ENCODE measurements at regions not wholly inside any gene's neighbourhood (a gene's known extent, or its start where the extent isn't known, plus 50 kb on each side); places are given as distances from the start of the nearest gene placed in this dataset.

- no peak overlapping the region for H3K9ac ChIP-seq
- H3K4me3 ChIP-seq (ENCODE audit: low read depth in 2 of 2, low read length in 1 of 2), result no peak overlapping the region
- H3K79me2 ChIP-seq (ENCODE audit: insufficient read depth), result no peaks in the 10 kb centered on the region
- WGBS (ENCODE audit: low lambda C conversion rate), result 8% methylated on average over 1 of the region's 4 CpGs
- no peak for DNase-seq
- no peaks in the 10 kb centered on the region for H3F3A ChIP-seq (replicated peaks; ENCODE audit: insufficient read depth)
- H3K9me3 ChIP-seq, result no peaks in the 10 kb centered on the region
- ChIA-PET POLR2A (no interaction called here), CTCF (no interaction called here)
- no peaks in the 10 kb centered on the region for H4K20me1 ChIP-seq (ENCODE audit: insufficient read depth)
- H3K4me2 ChIP-seq, result no peak overlapping the region
- no peaks in the 10 kb centered on the region for H3K36me3 ChIP-seq (replicated peaks in 1 of 2; ENCODE audit: control insufficient read depth in 1 of 2, insufficient read depth in 2 of 2, low read length in 1 of 2)
- H3K4me1 ChIP-seq (ENCODE audit: control insufficient read depth in 1 of 2, insufficient read depth in 2 of 2, low read depth in 1 of 2, low read length in 1 of 2), result no peaks in the 10 kb centered on the region
- H3K27me3 ChIP-seq (ENCODE audit: insufficient read depth), result no peaks in the 10 kb centered on the region
- no peak overlapping the region for H3K27ac ChIP-seq (ENCODE audit: low read depth in 2 of 2, low read length in 1 of 2)
- no peaks in the 10 kb centered on the region for H3K9me2 ChIP-seq
- no peak overlapping the region for H2AFZ ChIP-seq (ENCODE audit: low read depth)
- TF ChIP-seq CHD2 (IDR thresholded peaks at IDR 0.05; ENCODE audit: low read length, partially characterized antibody), result no peak
- TF ChIP-seq ELF1 (IDR thresholded peaks at IDR 0.05), result no peak
- TF ChIP-seq EZH2phosphoT487 (IDR thresholded peaks at IDR 0.05; ENCODE audit: borderline replicate concordance, low read depth), result no peak
- TF ChIP-seq TAF1 (IDR thresholded peaks at IDR 0.05; ENCODE audit: borderline replicate concordance, low read depth, low read length), result no peak
- no peak for TF ChIP-seq PBX3 (IDR thresholded peaks at IDR 0.05)
- no peak for TF ChIP-seq ZBTB33 (IDR thresholded peaks at IDR 0.05; ENCODE audit: borderline replicate concordance, low read depth)
- TF ChIP-seq RCOR1 (IDR thresholded peaks at IDR 0.05; ENCODE audit: low read length), result no peak
- TF ChIP-seq GABPA (IDR thresholded peaks at IDR 0.05; ENCODE audit: low read depth), result no peak
- TF ChIP-seq CTCF (IDR thresholded peaks at IDR 0.05), result no peak
- TF ChIP-seq YY1 (IDR thresholded peaks at IDR 0.05; ENCODE audit: low read depth), result no peak
- no peak for TF ChIP-seq USF2 (IDR thresholded peaks at IDR 0.05; ENCODE audit: borderline replicate concordance, low read depth, low read length)
- TF ChIP-seq NFIC (IDR thresholded peaks at IDR 0.05; ENCODE audit: borderline replicate concordance), result no peak
- TF ChIP-seq JUND (IDR thresholded peaks at IDR 0.05), result no peak
Observed at GRCh38 chr2:128879161-128879560, 560.5 kb upstream of the HS6ST1 start.

- ChIA-PET POLR2A (no interaction called here), CTCF (no interaction called here)
- H3K4me2 ChIP-seq, result no peak overlapping the region
- no peaks in the 10 kb centered on the region for H3K36me3 ChIP-seq (replicated peaks in 1 of 2; ENCODE audit: control insufficient read depth in 1 of 2, insufficient read depth in 2 of 2, low read length in 1 of 2)
- H3K4me1 ChIP-seq (ENCODE audit: control insufficient read depth in 1 of 2, insufficient read depth in 2 of 2, low read depth in 1 of 2, low read length in 1 of 2), result no peaks in the 10 kb centered on the region
- peaks cover 7% of the 10 kb centered on the region; the same call in 1 of the 2 replicates for H3K9me3 ChIP-seq
- H3K27me3 ChIP-seq (ENCODE audit: insufficient read depth), result no peaks in the 10 kb centered on the region
- H3K9me2 ChIP-seq, result no peaks in the 10 kb centered on the region
- H4K20me1 ChIP-seq (ENCODE audit: insufficient read depth), result no peaks in the 10 kb centered on the region
- no peak for TF ChIP-seq POLR2AphosphoS5 (IDR thresholded peaks at IDR 0.05; ENCODE audit: low read depth, low read length)
- TF ChIP-seq CTCF (IDR thresholded peaks at IDR 0.05), result no peak
- TF ChIP-seq USF2 (IDR thresholded peaks at IDR 0.05; ENCODE audit: borderline replicate concordance, low read depth, low read length), result no peak
- no peak for TF ChIP-seq NRF1 (IDR thresholded peaks at IDR 0.05; ENCODE audit: low read depth, low read length)
- TF ChIP-seq JUND (IDR thresholded peaks at IDR 0.05), result no peak
- TF ChIP-seq FOXJ3 (CRISPR knock-in tag; IDR thresholded peaks at IDR 0.05), result no peak
- TF ChIP-seq MAX (IDR thresholded peaks at IDR 0.05; ENCODE audit: low read depth), result no peak
- no peak for TF ChIP-seq SIN3A (IDR thresholded peaks at IDR 0.05; ENCODE audit: borderline replicate concordance, low read depth, low read length)
- no peak for TF ChIP-seq SMC3 (IDR thresholded peaks at IDR 0.05; ENCODE audit: low read depth, low read length)
- TF ChIP-seq MEF2A (IDR thresholded peaks at IDR 0.05; ENCODE audit: borderline replicate concordance, low read depth), result no peak
- H3F3A ChIP-seq (replicated peaks; ENCODE audit: insufficient read depth), result no peaks in the 10 kb centered on the region
- H3K9ac ChIP-seq, result no peak overlapping the region
- no peak overlapping the region for H3K4me3 ChIP-seq (ENCODE audit: low read depth in 2 of 2, low read length in 1 of 2)
- no peaks in the 10 kb centered on the region for H3K79me2 ChIP-seq (ENCODE audit: insufficient read depth)
- no peak overlapping the region for H2AFZ ChIP-seq (ENCODE audit: low read depth)
- H3K27ac ChIP-seq (ENCODE audit: low read depth in 2 of 2, low read length in 1 of 2), result no peak overlapping the region
- no peak for DNase-seq
Observed at GRCh38 chr2:128894896-128895295, 576.2 kb upstream of the HS6ST1 start.

All from SK-N-SH (cell line).